SK-MEL-5 (cell line): ENCODE measurements at regions not wholly inside any gene's neighbourhood (a gene's known extent, or its start where the extent isn't known, plus 50 kb on each side); places are given as distances from the start of the nearest gene placed in this dataset.

Experiments
- DNase-seq: peaks from one replicate; pipeline ENCODE4 v3.0.0-alpha.2; 2016; ENCODE audit warnings: low read depth, low spot score
- in situ Hi-C: cut with HindIII; loops from 2 replicates; pipeline ENCODE4 v1.10.0; 2016; ENCODE audit warnings: low sequenced_read_pairs, high pct_unique_total_duplicates, low pct_unique_long_range_greater_than_20kb

- no peak for DNase-seq
- in situ Hi-C loops: no loop called here
These were observed 466.1 kb downstream of the C4orf33 start for GRCh38 chr4:129561886-129562671.

- in situ Hi-C loops: no loop called here
- DNase-seq: no peak
These were observed 469.3 kb downstream of the C4orf33 start for GRCh38 chr4:129565214-129565613.

GRCh38 chr4:129570326-129570725 is 474.4 kb downstream of the C4orf33 start:
- DNase-seq: no peak
- in situ Hi-C loops: no loop called here

GRCh38 chr4:129578336-129578735 is 482.4 kb downstream of the C4orf33 start:
- no peak for DNase-seq
- in situ Hi-C loops: no loop called here

GRCh38 chr4:129581305-129581704 is 485.4 kb downstream of the C4orf33 start:
- in situ Hi-C loops: no loop called here
- no peak for DNase-seq

GRCh38 chr4:129583868-129584267 is 487.9 kb downstream of the C4orf33 start:
- no peak for DNase-seq
- in situ Hi-C loops: no loop called here

- in situ Hi-C loops: no loop called here
- no peak for DNase-seq
These were observed 502.6 kb downstream of the C4orf33 start for GRCh38 chr4:129598582-129598981.

- in situ Hi-C loops: no loop called here
These were observed 504.9 kb downstream of the C4orf33 start for GRCh38 chr4:129600898-129601297.

GRCh38 chr4:129602447-129602846 is 506.5 kb downstream of the C4orf33 start:
- in situ Hi-C loops: no loop called here

More at GRCh38 chr4:129600898-129601297, 504.9 kb downstream of the C4orf33 start:
- peak; percentile 2 for DNase-seq

GRCh38 chr4:129603241-129603931 is 507.4 kb downstream of the C4orf33 start:
- in situ Hi-C loops: no loop called here

More at GRCh38 chr4:129602447-129602846, 506.5 kb downstream of the C4orf33 start:
- DNase-seq: no peak

GRCh38 chr4:129604632-129605255 is 508.8 kb downstream of the C4orf33 start:
- in situ Hi-C loops: no loop called here
- no peak for DNase-seq

More at GRCh38 chr4:129603241-129603931, 507.4 kb downstream of the C4orf33 start:
- no peak for DNase-seq

GRCh38 chr4:129614611-129615010 is 518.7 kb downstream of the C4orf33 start:
- no peak for DNase-seq
- in situ Hi-C loops: no loop called here

GRCh38 chr4:129622566-129622965 is 526.6 kb downstream of the C4orf33 start:
- in situ Hi-C loops: no loop called here
- DNase-seq: no peak

GRCh38 chr4:129623233-129623875 is 527.4 kb downstream of the C4orf33 start:
- in situ Hi-C loops: no loop called here
- no peak for DNase-seq

- DNase-seq: peak; percentile 63
- in situ Hi-C loops: no loop called here
These were observed 545.2 kb downstream of the C4orf33 start for GRCh38 chr4:129641179-129641578.

GRCh38 chr4:129645461-129645860 is 549.5 kb downstream of the C4orf33 start:
- in situ Hi-C loops: no loop called here
- no peak for DNase-seq

- in situ Hi-C loops: no loop called here
These were observed 572.1 kb downstream of the C4orf33 start for GRCh38 chr4:129668092-129668491.

GRCh38 chr4:129672941-129673340 is 577.0 kb downstream of the C4orf33 start:
- peak; percentile 8 for DNase-seq
- in situ Hi-C loops: no loop called here

More at GRCh38 chr4:129668092-129668491, 572.1 kb downstream of the C4orf33 start:
- no peak for DNase-seq
